GM12891 (cell line): ENCODE measurements at regions not wholly inside any gene's neighbourhood (a gene's known extent, or its start where the extent isn't known, plus 50 kb on each side); places are given as distances from the start of the nearest gene placed in this dataset.

Source experiments
- POLR2A ChIP-seq: IDR thresholded peaks from 2 replicates; pipeline ENCODE4 v1.6.1; 2011; ENCODE audit warnings: low read depth, low read length, control low read depth
- POLR2AphosphoS5 ChIP-seq: IDR thresholded peaks from 2 replicates; pipeline ENCODE4 v1.6.1; 2011; ENCODE audit warnings: low read depth, low read length, control low read depth
- POU2F2 ChIP-seq: IDR thresholded peaks from 2 replicates; pipeline ENCODE4 v1.6.1; 2011; ENCODE audit warnings: low read depth, mild to moderate bottlenecking, control low read depth, low read length, moderate library complexity
- SPI1 ChIP-seq: IDR thresholded peaks from 2 replicates; pipeline ENCODE4 v1.6.1; 2011; ENCODE audit warnings: low read depth, low read length, control low read depth
- TAF1 ChIP-seq: IDR thresholded peaks from 2 replicates; pipeline ENCODE4 v1.6.1; 2011; ENCODE audit warnings: low read depth, low read length, control low read depth

GRCh38 chrX:138845786-138846185 is 134.3 kb upstream of the FGF13 start:
- no peak for TF ChIP-seq TAF1
- no peak for TF ChIP-seq POLR2A
- TF ChIP-seq POLR2AphosphoS5 = no peak
- no peak for TF ChIP-seq SPI1
- no peak for TF ChIP-seq POU2F2
